IMR-90 (cell line): ENCODE measurements at regions not wholly inside any gene's neighbourhood (a gene's known extent, or its start where the extent isn't known, plus 50 kb on each side); places are given as distances from the start of the nearest gene placed in this dataset.

Experiments
- ATAC-seq: fragments of 200-7000 bp; cut with Tn5 transposase; 2 replicates; pipeline ENCODE4 v1.9.1; 2020; ENCODE audit warnings: low read depth, mild to moderate bottlenecking, moderate library complexity
- BruUV-seq: library from RNA; stranded (reverse); fragments of 400-500 nt; replicated peaks from 2 replicates; lab custom pipeline; 2021; lab: Mats Ljungman, UMichigan
- CTCF ChIA-PET: fragments of 300-600 bp; formaldehyde crosslinking; extraction: SDS; loops from one replicate; lab custom pipeline; 2021; ENCODE audit warnings: antibody characterized with exemption; lab: Yijun Ruan, JAX
- POLR2A ChIA-PET: fragments of 300-600 bp; sonication (Branson Sonifier 250); formaldehyde crosslinking; loops from one replicate; lab custom pipeline; 2022; ENCODE audit warnings: antibody characterized with exemption; ENCODE audit not compliant: unreplicated experiment; lab: Charles Lee
- DNase-seq: peaks from one replicate; pipeline ENCODE4 v3.0.0; 2013
- H2AFZ ChIP-seq: replicated peaks from 2 replicates; pipeline ENCODE3; 2013; ENCODE audit warnings: low read length, mild to moderate bottlenecking; ENCODE audit not compliant: poor library complexity
- H2AK5ac ChIP-seq: 2 replicates; pipeline ENCODE4 v1.6.1; 2013; ENCODE audit warnings: low read depth, low read length, inconsistent platforms
- H2AK9ac ChIP-seq: replicated peaks from 2 replicates; pipeline ENCODE3; 2013; ENCODE audit warnings: mild to moderate bottlenecking, low read depth, low read length, moderate library complexity; ENCODE audit not compliant: poor library complexity
- H2BK120ac ChIP-seq: 2 replicates; pipeline ENCODE4 v1.6.1; 2013; ENCODE audit warnings: low read depth, low read length, inconsistent platforms
- H2BK15ac ChIP-seq: 3 replicates; pipeline ENCODE4 v1.6.1; 2013; ENCODE audit warnings: low read depth, low read length, inconsistent platforms
- H2BK20ac ChIP-seq: 2 replicates; pipeline ENCODE4 v1.6.1; 2013; ENCODE audit warnings: low read depth, mild to moderate bottlenecking, inconsistent platforms, low read length, moderate library complexity
- H2BK5ac ChIP-seq: 2 replicates; pipeline ENCODE4 v1.6.1; 2013; ENCODE audit warnings: mild to moderate bottlenecking, low read depth, low read length, inconsistent platforms; ENCODE audit not compliant: poor library complexity, severe bottlenecking
- H3K14ac ChIP-seq: replicated peaks from 2 replicates; pipeline ENCODE4 v1.6.1; 2013; ENCODE audit warnings: low read depth, low read length, inconsistent platforms
- H3K18ac ChIP-seq: 2 replicates; pipeline ENCODE4 v1.6.1; 2013; ENCODE audit warnings: low read depth, low read length, control low read depth
- H3K23ac ChIP-seq: 2 replicates; pipeline ENCODE4 v1.6.1; 2013; ENCODE audit warnings: low read depth, low read length, inconsistent platforms
- H3K27ac ChIP-seq: 2 replicates; pipeline ENCODE4 v1.5.1; 2013; ENCODE audit warnings: mild to moderate bottlenecking, control low read depth, low read length; ENCODE audit not compliant: insufficient read depth
- H3K27me3 ChIP-seq: 2 replicates; pipeline ENCODE4 v1.6.1; 2013; ENCODE audit warnings: low read length; ENCODE audit not compliant: control insufficient read depth, insufficient read depth
- H3K36me3 ChIP-seq: 2 replicates; pipeline ENCODE4 v1.6.1; 2013; ENCODE audit warnings: low read length, mixed read lengths; ENCODE audit not compliant: control insufficient read depth, insufficient read depth
- H3K4ac ChIP-seq: 2 replicates; pipeline ENCODE4 v1.6.1; 2013; ENCODE audit warnings: low read depth, low read length, inconsistent platforms
- H3K4me1 ChIP-seq: 2 replicates; pipeline ENCODE4 v1.6.1; 2013; ENCODE audit warnings: low read length, mixed read lengths; ENCODE audit not compliant: control insufficient read depth, insufficient read depth
- H3K4me2 ChIP-seq: 2 replicates; pipeline ENCODE4 v1.6.1; 2013; ENCODE audit warnings: low read depth, mild to moderate bottlenecking, control low read depth, low read length, moderate library complexity
- H3K4me3 ChIP-seq: 2 replicates; pipeline ENCODE4 v1.5.1; 2013; ENCODE audit warnings: low read depth, mild to moderate bottlenecking, control low read depth, low read length, moderate library complexity; ENCODE audit not compliant: insufficient read depth
- H3K56ac ChIP-seq: 2 replicates; pipeline ENCODE4 v1.6.1; 2013; ENCODE audit warnings: low read length, inconsistent platforms; ENCODE audit not compliant: insufficient read depth; ENCODE audit errors: extremely low read depth
- H3K79me1 ChIP-seq, 2 experiments: 2 replicates each; pipeline ENCODE4 v1.6.1; 2013; ENCODE audit warnings: low read length in 2 of 2, inconsistent platforms in 1 of 2, low read depth in 1 of 2
- H3K9ac ChIP-seq: 2 replicates; pipeline ENCODE4 v1.6.1; 2013; ENCODE audit warnings: low read depth, low read length, control low read depth
- H3K9me1 ChIP-seq: 2 replicates; pipeline ENCODE4 v1.6.1; 2013; ENCODE audit warnings: low read length, inconsistent platforms; ENCODE audit not compliant: insufficient read depth
- H3K9me3 ChIP-seq: 2 replicates; pipeline ENCODE4 v1.6.1; 2013; ENCODE audit warnings: low read length; ENCODE audit not compliant: control insufficient read depth, insufficient read depth
- H4K20me1 ChIP-seq: 2 replicates; pipeline ENCODE4 v1.6.1; 2013; ENCODE audit warnings: low read length, inconsistent platforms; ENCODE audit not compliant: insufficient read depth
- H4K5ac ChIP-seq: 2 replicates; pipeline ENCODE4 v1.6.1; 2013; ENCODE audit warnings: mild to moderate bottlenecking, low read depth, low read length, control low read depth
- H4K8ac ChIP-seq, 2 experiments: 2 replicates each; pipeline ENCODE4 v1.6.1; 2013; ENCODE audit warnings: low read depth in 2 of 2, low read length in 2 of 2, control low read depth in 1 of 2, inconsistent platforms in 1 of 2
- H4K91ac ChIP-seq: 2 replicates; pipeline ENCODE4 v1.6.1; 2013; ENCODE audit warnings: low read depth, low read length, inconsistent platforms; ENCODE audit not compliant: insufficient read depth
- FOS ChIP-seq: fragments of 150-350 bp; IDR thresholded peaks from 2 replicates; pipeline ENCODE4 v1.6.1; 2016; ENCODE audit warnings: low read depth, low read length
- MAZ ChIP-seq: IDR thresholded peaks from 2 replicates; pipeline ENCODE4 v1.6.1; 2012; ENCODE audit warnings: low read depth, mild to moderate bottlenecking, low read length, improper control_type of control experiment, moderate library complexity, borderline replicate concordance
- MXI1 ChIP-seq: IDR thresholded peaks from 2 replicates; pipeline ENCODE4 v1.6.1; 2012; ENCODE audit warnings: low read depth, mild to moderate bottlenecking, low read length, moderate library complexity, borderline replicate concordance
- NFE2L2 ChIP-seq: fragments of 150-350 bp; IDR thresholded peaks from 2 replicates; pipeline ENCODE4 v1.6.1; 2016; ENCODE audit warnings: low read depth, mild to moderate bottlenecking, low read length
- POLR2A ChIP-seq: IDR thresholded peaks from 2 replicates; pipeline ENCODE4 v1.6.1; 2012; ENCODE audit warnings: mild to moderate bottlenecking, low read depth, low read length
- RCOR1 ChIP-seq: IDR thresholded peaks from 2 replicates; pipeline ENCODE4 v1.6.1; 2012; ENCODE audit warnings: mild to moderate bottlenecking, low read length, improper control_type of control experiment; ENCODE audit not compliant: insufficient replicate concordance
- RFX5 ChIP-seq: IDR thresholded peaks from 2 replicates; pipeline ENCODE4 v1.8.0; 2012; ENCODE audit warnings: low read depth, mild to moderate bottlenecking, low read length, moderate library complexity
- WGBS, 2 experiments: methylation state at CpG; one replicate each; pipeline versions ENCODE4 v1.1.5 to v1.1.7; 2013; ENCODE audit warnings: missing lambda C conversion rate in 2 of 2; ENCODE audit not compliant: insufficient read length in 1 of 2; ENCODE audit errors: extremely low coverage in 2 of 2; 5-methylcytosine and 5-hydroxymethylcytosine counted together
- dilution Hi-C: fragments of 300-500 bp; cut with HindIII; formaldehyde crosslinking; loops from one replicate; pipeline ENCODE4 v1.14.3; 2018; ENCODE audit warnings: low sequenced_read_pairs; ENCODE audit not compliant: unreplicated experiment
- in situ Hi-C: fragments of 300-500 bp; cut with MboI; formaldehyde crosslinking; loops from 3 replicates; pipeline ENCODE4 v1.14.3; 2019; ENCODE audit warnings: low sequenced_read_pairs, inconsistent platforms, mixed read lengths
- intact Hi-C: fragments of 100-400 bp; cut with micrococcal nuclease; formaldehyde crosslinking; loops from 2 replicates; pipeline ENCODE4 v1.10.0; 2022
- TF ChIP-seq, protein P1 (sequence below): fragments of 150-350 bp; IDR thresholded peaks from 2 replicates; pipeline ENCODE4 v1.6.1; 2016; ENCODE audit warnings: low read depth, mild to moderate bottlenecking, low read length, moderate library complexity, borderline replicate concordance

- Histone ChIP-seq H2AFZ (no peak overlapping the region), H3K14ac (no peak overlapping the region), H3K9me3 (no peaks in the 10 kb centered on the region), H3K36me3 (no peaks in the 10 kb centered on the region), H2BK120ac (no peak overlapping the region), H4K5ac (no peak overlapping the region), H2BK15ac (no peak overlapping the region), H2AK5ac (no peak overlapping the region), H2BK20ac (no peak overlapping the region), H3K18ac (no peak overlapping the region), H4K20me1 (no peaks in the 10 kb centered on the region), H2BK5ac (no peak overlapping the region), H3K79me1 (no peaks in the 10 kb centered on the region), H3K4me2 (no peak overlapping the region), H3K9me1 (no peaks in the 10 kb centered on the region), H4K91ac (no peak overlapping the region), H3K4me1 (no peaks in the 10 kb centered on the region), H2AK9ac (no peak overlapping the region), H3K56ac (no peak overlapping the region), H3K4ac (no peak overlapping the region), H4K8ac (no peak overlapping the region), H3K9ac (no peak overlapping the region), H3K4me3 (no peak overlapping the region), H3K27me3 (no peaks in the 10 kb centered on the region; the same call in 1 of the 2 replicates), H3K27ac (no peak overlapping the region), H3K23ac (no peak overlapping the region)
- BruUV-seq, result no TSS peak
- CTCF ChIA-PET, result no interaction called here
- TF ChIP-seq FOS (no peak), MAZ (no peak), RCOR1 (no peak), NFE2L2 (no peak), POLR2A (no peak), MXI1 (no peak), RFX5 (no peak)
- TF ChIP-seq, protein P1, sequence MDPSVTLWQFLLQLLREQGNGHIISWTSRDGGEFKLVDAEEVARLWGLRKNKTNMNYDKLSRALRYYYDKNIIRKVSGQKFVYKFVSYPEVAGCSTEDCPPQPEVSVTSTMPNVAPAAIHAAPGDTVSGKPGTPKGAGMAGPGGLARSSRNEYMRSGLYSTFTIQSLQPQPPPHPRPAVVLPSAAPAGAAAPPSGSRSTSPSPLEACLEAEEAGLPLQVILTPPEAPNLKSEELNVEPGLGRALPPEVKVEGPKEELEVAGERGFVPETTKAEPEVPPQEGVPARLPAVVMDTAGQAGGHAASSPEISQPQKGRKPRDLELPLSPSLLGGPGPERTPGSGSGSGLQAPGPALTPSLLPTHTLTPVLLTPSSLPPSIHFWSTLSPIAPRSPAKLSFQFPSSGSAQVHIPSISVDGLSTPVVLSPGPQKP, result no peak
- ATAC-seq, result no peak
- WGBS, 2 experiments, result no CpG with 5 or more reads among the region's 5 CpGs
- POLR2A ChIA-PET, result no interaction called here
- in situ Hi-C loops (no loop called here), intact Hi-C loops (no loop called here), dilution Hi-C loops (no loop called here)
- DNase-seq, result no peak
Measured at GRCh38 chr15:79501086-79501485, 69.0 kb downstream of the MINAR1 start.
